GM21423 (cell line): ENCODE measurements at regions not wholly inside any gene's neighbourhood (a gene's known extent, or its start where the extent isn't known, plus 50 kb on each side); places are given as distances from the start of the nearest gene placed in this dataset.

Experiments used
- ATAC-seq: cut with Tn5 transposase; IDR thresholded peaks from one replicate; pipeline ENCODE4 v1.9.1; 2021; ENCODE audit warnings: mild to moderate bottlenecking, moderate library complexity; ENCODE audit not compliant: unreplicated experiment

- no peak for ATAC-seq
Measured at GRCh38 chr12:69061574-69061973, 128.6 kb upstream of the CPM start.

- no peak for ATAC-seq
Measured at GRCh38 chr12:69062621-69063237, 129.8 kb upstream of the CPM start.

DNA sequence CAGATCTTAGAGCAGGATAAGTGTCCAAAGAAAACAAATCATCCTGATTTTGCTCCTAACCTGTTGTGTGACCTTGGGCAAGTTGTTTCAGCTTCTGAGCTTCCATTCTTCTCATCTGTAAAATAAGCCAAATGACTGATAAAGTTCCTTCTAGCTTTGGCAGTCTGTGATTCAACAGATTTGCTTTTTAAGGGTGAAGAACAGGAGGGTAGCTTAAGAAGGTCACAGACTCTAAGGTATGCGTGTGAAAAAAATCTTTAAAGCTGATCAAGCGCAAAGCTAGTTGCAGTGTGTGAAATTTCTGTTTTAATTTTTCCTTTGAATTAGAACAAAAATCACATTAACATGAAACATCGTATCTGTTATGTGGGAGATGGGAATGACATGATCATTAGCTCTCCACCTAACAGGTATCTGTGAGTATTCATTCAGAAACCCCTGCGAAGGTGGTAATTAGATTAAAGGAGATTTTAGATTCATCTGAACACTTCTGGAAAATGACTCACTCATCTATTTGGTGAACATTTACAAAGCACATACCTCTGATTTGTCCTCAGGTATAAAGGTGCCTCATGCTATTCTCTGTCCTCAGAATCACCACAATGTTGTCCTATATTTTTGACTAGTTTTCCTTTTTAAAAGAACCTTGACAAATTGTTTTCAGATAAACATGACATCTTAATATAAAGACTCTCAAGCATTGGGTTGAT lies 131.9 kb upstream of the CPM start:
- no peak for ATAC-seq

DNA sequence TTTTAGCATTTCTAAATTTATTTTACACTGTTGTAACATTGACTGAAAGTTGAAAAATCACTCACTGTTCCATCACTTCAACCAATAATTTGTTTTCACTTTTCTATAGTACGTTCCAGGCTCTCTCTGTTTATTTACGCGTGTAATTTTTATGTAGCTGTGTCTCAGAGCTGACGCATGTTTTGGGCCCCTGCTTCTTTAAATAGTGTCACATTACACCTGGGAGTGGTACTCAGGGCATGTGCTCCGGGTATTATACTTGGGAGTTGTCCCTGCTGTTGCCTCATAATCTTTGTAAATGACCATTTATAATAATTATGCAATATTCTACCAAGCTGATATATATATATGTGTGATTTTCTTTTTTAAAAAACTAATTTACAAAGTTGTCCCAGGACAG lies 132.8 kb upstream of the CPM start:
- no peak for ATAC-seq

GRCh38 chr12:69066492-69067373 lies 133.8 kb upstream of the CPM start:
- no peak for ATAC-seq

- ATAC-seq = no peak
Measured at GRCh38 chr12:69067713-69068112, 134.7 kb upstream of the CPM start.

- ATAC-seq = no peak
Measured at GRCh38 chr12:69068448-69068847, 135.5 kb upstream of the CPM start.

DNA sequence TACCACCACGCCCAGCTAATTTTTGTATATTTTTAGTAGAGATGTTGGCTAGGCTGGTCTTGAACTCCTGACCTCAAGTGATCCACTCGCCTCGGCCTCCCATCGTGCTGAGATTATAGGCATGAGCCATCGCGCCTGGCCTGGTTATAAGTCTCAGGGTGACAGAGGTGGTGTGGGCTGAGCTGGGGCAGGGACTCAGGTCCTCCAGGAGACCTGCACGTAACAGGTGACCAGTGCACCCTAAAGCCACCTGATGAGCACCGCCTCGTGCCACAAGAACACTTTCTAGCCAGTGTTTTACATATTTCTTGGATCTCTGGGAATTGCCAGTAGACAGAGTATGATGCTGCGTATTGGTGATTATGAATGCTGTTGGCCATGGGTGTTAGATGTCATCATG lies 136.5 kb upstream of the CPM start:
- no peak for ATAC-seq

- peak; percentile 74 for ATAC-seq
Measured at GRCh38 chr12:69070319-69071090, 137.5 kb upstream of the CPM start.

GRCh38 chr12:69071091-69071370 lies 138.1 kb upstream of the CPM start:
- ATAC-seq = no peak

DNA sequence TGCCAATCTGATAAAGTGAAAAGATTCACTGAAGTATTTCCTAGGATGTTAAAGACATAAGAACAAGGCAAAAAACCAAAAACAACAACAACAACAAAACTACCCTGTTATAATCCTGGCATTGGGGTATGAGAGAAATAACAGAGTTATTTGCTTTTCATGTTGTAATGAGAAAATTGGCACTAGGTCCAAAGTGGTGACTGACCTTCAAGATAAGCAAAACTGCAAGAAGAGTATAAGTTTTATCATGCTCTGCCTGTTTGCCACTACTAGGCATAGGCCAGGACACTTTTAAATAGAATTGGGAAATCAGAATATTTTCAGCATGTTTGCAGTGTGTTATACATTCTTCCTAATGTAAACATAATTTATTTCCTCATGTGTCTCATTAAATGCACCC lies 140.1 kb upstream of the CPM start:
- no peak for ATAC-seq

GRCh38 chr12:69074556-69075349 lies 141.8 kb upstream of the CPM start:
- ATAC-seq = no peak

DNA sequence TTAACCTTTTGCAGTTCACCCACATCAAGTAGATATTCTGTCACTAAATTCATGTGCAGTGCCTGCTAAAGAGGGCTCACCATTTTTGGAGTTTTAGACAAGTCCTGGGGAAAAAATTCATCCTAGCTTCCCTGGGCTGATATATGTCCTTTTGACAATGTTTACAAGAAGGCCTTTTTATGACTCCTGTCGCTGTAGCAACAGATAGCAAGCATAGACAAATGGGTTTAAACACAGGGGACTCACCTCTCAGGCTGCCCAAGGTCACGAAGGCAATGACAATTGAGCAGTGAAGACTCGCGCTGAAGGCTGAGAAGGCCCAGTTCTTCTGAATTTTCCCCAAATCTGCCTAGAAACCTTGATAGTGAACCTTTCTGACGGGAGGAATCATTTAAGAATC lies 150.7 kb upstream of the CPM start:
- no peak for ATAC-seq

GRCh38 chr12:69084816-69085378 lies 151.9 kb upstream of the CPM start:
- no peak for ATAC-seq

- ATAC-seq = no peak
Measured at GRCh38 chr12:69085852-69086251, 152.9 kb upstream of the CPM start.

DNA sequence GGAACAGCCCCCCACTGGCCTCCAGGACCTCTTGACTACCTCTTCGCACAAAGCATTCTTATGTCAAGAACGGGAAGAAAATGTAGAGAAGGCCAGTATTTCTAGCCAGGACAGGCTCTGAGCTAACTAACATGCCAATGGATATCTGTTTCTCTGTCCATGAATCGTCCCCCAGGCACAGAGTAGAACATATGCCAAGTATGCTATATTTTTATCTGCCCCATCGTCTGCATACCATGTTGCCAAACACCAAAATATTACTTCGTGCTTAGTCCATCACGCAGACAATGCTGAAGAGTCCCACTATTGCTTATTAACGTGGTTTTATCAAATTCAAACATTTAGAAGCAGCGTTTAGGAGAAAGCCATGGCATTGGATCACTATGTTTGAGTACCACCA lies 151.4 kb upstream of the CPSF6 start:
- ATAC-seq = no peak

DNA sequence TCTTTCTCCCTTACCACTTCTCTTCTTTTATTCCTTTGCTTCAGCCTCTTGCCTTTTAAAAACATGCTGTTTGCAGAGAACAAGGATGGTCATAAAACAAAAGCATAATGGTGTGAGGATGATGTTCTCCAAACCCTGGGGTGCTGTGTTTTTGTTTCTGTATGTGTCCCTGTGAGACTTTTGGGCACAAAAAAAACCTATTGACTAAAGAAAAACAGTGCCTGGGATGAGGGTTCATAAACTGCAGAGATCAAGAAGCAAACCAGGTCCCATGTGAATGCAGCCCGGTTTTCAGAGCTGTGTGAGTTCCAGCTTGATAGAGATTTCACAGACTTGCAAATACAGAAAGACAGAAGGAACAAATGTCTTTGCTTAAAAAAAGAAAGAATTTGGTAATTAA lies 148.6 kb upstream of the CPSF6 start:
- no peak for ATAC-seq

- ATAC-seq = no peak
Measured at GRCh38 chr12:69091442-69092017, 147.8 kb upstream of the CPSF6 start.

DNA sequence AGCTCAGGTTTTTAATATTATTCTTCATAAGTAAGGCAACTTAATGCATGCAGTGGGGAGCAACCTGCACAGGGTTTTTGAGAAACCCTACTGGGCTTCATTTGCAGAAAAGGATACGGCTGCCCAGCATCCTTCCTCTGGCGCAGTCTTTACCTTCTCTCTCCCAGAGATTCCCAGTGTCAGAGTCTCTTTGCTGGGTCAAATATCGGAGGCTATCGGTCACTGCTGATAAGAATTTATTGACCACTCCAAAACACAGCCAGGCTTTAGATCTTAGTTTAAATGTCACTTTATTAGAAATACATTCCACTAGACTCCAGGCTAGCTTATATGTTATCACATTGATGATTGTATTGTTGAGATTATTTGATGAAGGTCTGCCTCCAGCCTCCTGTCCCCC lies 147.2 kb upstream of the CPSF6 start:
- ATAC-seq = no peak
